ENCODE measurements at regions not wholly inside any gene's neighbourhood (a gene's known extent, or its start where the extent isn't known, plus 50 kb on each side); places are given as distances from the start of the nearest gene placed in this dataset.

DNA sequence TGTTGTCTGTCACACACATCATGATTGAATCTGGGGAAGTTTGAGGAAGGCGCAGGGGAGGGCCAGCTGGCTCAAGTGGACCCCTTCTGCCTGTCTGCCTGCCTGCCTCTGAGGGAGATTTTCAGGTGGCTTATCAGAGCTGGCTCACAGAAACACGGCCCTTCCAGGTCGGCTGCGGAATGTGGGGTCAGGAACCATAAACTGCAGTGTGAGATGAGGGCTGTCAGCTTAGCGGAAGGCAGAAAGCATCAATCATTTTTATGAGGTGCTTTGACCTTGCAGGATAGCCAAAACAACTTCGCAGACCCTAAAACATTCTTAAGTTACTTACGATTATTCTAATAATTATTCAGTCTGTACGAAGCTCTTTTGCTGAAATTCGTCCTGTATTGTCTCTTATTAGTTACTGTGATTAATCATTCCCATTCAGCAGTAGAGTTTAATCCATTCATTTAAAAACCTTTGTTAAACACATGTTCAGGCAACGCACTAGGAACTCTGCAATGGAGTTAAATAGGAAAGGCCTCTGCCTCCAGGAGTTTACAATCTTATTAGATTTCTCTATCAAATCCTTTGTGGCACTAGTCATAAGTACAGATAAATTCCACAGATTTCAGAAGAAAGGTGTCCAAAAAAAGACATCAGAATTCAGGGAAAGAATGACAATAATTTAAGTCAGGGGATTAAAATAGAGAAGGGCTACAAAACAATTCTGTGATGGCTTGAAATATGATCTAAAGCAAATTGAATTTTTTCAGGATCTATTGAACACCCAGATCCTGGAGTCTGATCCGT is 371.6 kb downstream of the HRH4 start:
- TF ChIP-seq, protein P1, sequence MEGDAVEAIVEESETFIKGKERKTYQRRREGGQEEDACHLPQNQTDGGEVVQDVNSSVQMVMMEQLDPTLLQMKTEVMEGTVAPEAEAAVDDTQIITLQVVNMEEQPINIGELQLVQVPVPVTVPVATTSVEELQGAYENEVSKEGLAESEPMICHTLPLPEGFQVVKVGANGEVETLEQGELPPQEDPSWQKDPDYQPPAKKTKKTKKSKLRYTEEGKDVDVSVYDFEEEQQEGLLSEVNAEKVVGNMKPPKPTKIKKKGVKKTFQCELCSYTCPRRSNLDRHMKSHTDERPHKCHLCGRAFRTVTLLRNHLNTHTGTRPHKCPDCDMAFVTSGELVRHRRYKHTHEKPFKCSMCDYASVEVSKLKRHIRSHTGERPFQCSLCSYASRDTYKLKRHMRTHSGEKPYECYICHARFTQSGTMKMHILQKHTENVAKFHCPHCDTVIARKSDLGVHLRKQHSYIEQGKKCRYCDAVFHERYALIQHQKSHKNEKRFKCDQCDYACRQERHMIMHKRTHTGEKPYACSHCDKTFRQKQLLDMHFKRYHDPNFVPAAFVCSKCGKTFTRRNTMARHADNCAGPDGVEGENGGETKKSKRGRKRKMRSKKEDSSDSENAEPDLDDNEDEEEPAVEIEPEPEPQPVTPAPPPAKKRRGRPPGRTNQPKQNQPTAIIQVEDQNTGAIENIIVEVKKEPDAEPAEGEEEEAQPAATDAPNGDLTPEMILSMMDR (IDR thresholded peaks at IDR 0.05) = no peak
- no peak for TF ChIP-seq POLR2AphosphoS5 (IDR thresholded peaks at IDR 0.05; ENCODE audit: low read depth, low read length)
- TF ChIP-seq, protein P2, sequence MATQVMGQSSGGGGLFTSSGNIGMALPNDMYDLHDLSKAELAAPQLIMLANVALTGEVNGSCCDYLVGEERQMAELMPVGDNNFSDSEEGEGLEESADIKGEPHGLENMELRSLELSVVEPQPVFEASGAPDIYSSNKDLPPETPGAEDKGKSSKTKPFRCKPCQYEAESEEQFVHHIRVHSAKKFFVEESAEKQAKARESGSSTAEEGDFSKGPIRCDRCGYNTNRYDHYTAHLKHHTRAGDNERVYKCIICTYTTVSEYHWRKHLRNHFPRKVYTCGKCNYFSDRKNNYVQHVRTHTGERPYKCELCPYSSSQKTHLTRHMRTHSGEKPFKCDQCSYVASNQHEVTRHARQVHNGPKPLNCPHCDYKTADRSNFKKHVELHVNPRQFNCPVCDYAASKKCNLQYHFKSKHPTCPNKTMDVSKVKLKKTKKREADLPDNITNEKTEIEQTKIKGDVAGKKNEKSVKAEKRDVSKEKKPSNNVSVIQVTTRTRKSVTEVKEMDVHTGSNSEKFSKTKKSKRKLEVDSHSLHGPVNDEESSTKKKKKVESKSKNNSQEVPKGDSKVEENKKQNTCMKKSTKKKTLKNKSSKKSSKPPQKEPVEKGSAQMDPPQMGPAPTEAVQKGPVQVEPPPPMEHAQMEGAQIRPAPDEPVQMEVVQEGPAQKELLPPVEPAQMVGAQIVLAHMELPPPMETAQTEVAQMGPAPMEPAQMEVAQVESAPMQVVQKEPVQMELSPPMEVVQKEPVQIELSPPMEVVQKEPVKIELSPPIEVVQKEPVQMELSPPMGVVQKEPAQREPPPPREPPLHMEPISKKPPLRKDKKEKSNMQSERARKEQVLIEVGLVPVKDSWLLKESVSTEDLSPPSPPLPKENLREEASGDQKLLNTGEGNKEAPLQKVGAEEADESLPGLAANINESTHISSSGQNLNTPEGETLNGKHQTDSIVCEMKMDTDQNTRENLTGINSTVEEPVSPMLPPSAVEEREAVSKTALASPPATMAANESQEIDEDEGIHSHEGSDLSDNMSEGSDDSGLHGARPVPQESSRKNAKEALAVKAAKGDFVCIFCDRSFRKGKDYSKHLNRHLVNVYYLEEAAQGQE (IDR thresholded peaks at IDR 0.05; ENCODE audit: insufficient read depth in 1 of 2, low read depth in 2 of 2, low read length in 1 of 2) = no peak
- no peak for TF ChIP-seq TCF7L2 (IDR thresholded peaks at IDR 0.05; ENCODE audit: low read depth, low read length)
